ENCODE measurements at regions not wholly inside any gene's neighbourhood (a gene's known extent, or its start where the extent isn't known, plus 50 kb on each side); places are given as distances from the start of the nearest gene placed in this dataset.
A peak's percentile ranks its signal among the peaks of the same experiment; 100 is the strongest.

- no peak for DNase-seq (ENCODE audit: low read depth)
Observed at GRCh38 chr4:145248502-145248901, 68.1 kb upstream of the OTUD4 start.

- peak; percentile 41 for DNase-seq (ENCODE audit: low read depth)
Observed at GRCh38 chr4:145234091-145234706, 53.8 kb upstream of the OTUD4 start.

GRCh38 chr4:145231906-145232700 lies 51.7 kb upstream of the OTUD4 start:
- DNase-seq (ENCODE audit: low read depth), result peak; percentile 5

GRCh38 chr4:145230726-145231125 lies 50.3 kb upstream of the OTUD4 start:
- DNase-seq (ENCODE audit: low read depth), result no peak

All from M059J (cell line).